ENCODE measurements at regions not wholly inside any gene's neighbourhood (a gene's known extent, or its start where the extent isn't known, plus 50 kb on each side); places are given as distances from the start of the nearest gene placed in this dataset.

GRCh38 chr11:134863294-134863693, 451.3 kb upstream of the B3GAT1 start:
- no peak for TF ChIP-seq CTCF (IDR thresholded peaks at IDR 0.05; ENCODE audit: insufficient read depth, low read depth, low read length)
- no peak for TF ChIP-seq EZH2 (IDR thresholded peaks at IDR 0.05; ENCODE audit: insufficient read depth, low read length)

Measured in astrocyte (in vitro differentiated cells and primary cell).